KMS-11 (cell line): ENCODE measurements at regions not wholly inside any gene's neighbourhood (a gene's known extent, or its start where the extent isn't known, plus 50 kb on each side); places are given as distances from the start of the nearest gene placed in this dataset.
"Not testable (repeated sequence)": the region's sequence is repeated elsewhere in the genome, so short reads cannot be mapped to it uniquely, and the experiment has no call there.

Experiments used
- H2AFZ ChIP-seq: fragments of 200-600 bp; sonication (generic); 2 replicates; pipeline ENCODE4 v1.6.1; 2016; ENCODE audit warnings: antibody characterized with exemption, mixed run types, low read depth
- H3K27ac ChIP-seq: fragments of 200-600 bp; sonication (generic); 2 replicates; pipeline ENCODE4 v1.6.1; 2016; ENCODE audit warnings: mild to moderate bottlenecking, mixed run types
- H3K27me3 ChIP-seq: fragments of 200-600 bp; sonication (generic); 2 replicates; pipeline ENCODE4 v1.6.1; 2017; ENCODE audit warnings: mild to moderate bottlenecking, low read depth, mixed run types, moderate library complexity; ENCODE audit not compliant: insufficient read depth
- H3K36me3 ChIP-seq: fragments of 200-600 bp; sonication (generic); 2 replicates; pipeline ENCODE4 v1.6.1; 2017; ENCODE audit warnings: mild to moderate bottlenecking, mixed run types; ENCODE audit not compliant: insufficient read depth
- H3K4me1 ChIP-seq: fragments of 200-600 bp; sonication (generic); 2 replicates; pipeline ENCODE4 v1.6.1; 2016; ENCODE audit warnings: mild to moderate bottlenecking, low read depth, mixed run types; ENCODE audit not compliant: poor library complexity, severe bottlenecking
- H3K4me2 ChIP-seq: fragments of 200-600 bp; sonication (generic); 2 replicates; pipeline ENCODE4 v1.7.0; 2016; ENCODE audit warnings: mild to moderate bottlenecking, mixed run types
- H3K4me3 ChIP-seq: fragments of 200-600 bp; sonication (generic); IDR thresholded peaks from 2 replicates; pipeline ENCODE4 v1.6.1; 2017; ENCODE audit warnings: low read depth, low read length, mixed read lengths; ENCODE audit not compliant: insufficient read depth
- H3K79me2 ChIP-seq: fragments of 200-600 bp; sonication (generic); 2 replicates; pipeline ENCODE4 v1.6.1; 2016; ENCODE audit warnings: low read depth, mixed run types; ENCODE audit not compliant: insufficient read depth
- H3K9ac ChIP-seq: fragments of 200-600 bp; sonication (generic); 2 replicates; pipeline ENCODE4 v1.6.1; 2016; ENCODE audit warnings: mild to moderate bottlenecking, mixed run types
- H4K20me1 ChIP-seq: fragments of 200-600 bp; sonication (generic); 2 replicates; pipeline ENCODE4 v1.6.1; 2016; ENCODE audit warnings: mild to moderate bottlenecking, mixed run types; ENCODE audit not compliant: insufficient read depth
- CTCF ChIP-seq: fragments of 200-600 bp; sonication (generic); conservative IDR thresholded peaks from 2 replicates; pipeline ENCODE4 v1.6.1; 2017; ENCODE audit warnings: low read depth, mild to moderate bottlenecking, antibody characterized with exemption, low read length, moderate library complexity, mixed read lengths

- H3K79me2 ChIP-seq, result no peaks in the 10 kb centered on the region
Observed at GRCh38 chr4:84147831-84148230, 351.3 kb downstream of the NKX6-1 start.

GRCh38 chr4:84146300-84146959, 352.7 kb downstream of the NKX6-1 start:
- Histone ChIP-seq H3K9ac (no peak overlapping the region), H2AFZ (peak overlapping the region; percentile 51), H4K20me1 (no peaks in the 10 kb centered on the region), H3K79me2 (no peaks in the 10 kb centered on the region), H3K27ac (peak overlapping the region; percentile 16; the same call in 1 of the 2 replicates), H3K36me3 (no peaks in the 10 kb centered on the region), H3K27me3 (no peaks in the 10 kb centered on the region), H3K4me1 (peaks cover 20% of the 10 kb centered on the region), H3K4me3 (no peak overlapping the region), H3K4me2 (peak overlapping the region; percentile 52)
- TF ChIP-seq CTCF, result no peak

More at GRCh38 chr4:84147831-84148230, 351.3 kb downstream of the NKX6-1 start:
- Histone ChIP-seq H3K36me3 (no peaks in the 10 kb centered on the region), H2AFZ (no peak overlapping the region), H3K4me2 (no peak overlapping the region), H3K27me3 (no peaks in the 10 kb centered on the region), H3K9ac (no peak overlapping the region), H3K27ac (no peak overlapping the region), H4K20me1 (no peaks in the 10 kb centered on the region), H3K4me1 (peaks cover 20% of the 10 kb centered on the region), H3K4me3 (no peak overlapping the region)
- TF ChIP-seq CTCF, result no peak

GRCh38 chr4:84145176-84145575, 353.9 kb downstream of the NKX6-1 start:
- Histone ChIP-seq H3K4me1 (peaks cover 20% of the 10 kb centered on the region), H3K9ac (no peak overlapping the region), H2AFZ (no peak overlapping the region), H3K27ac (no peak overlapping the region), H4K20me1 (no peaks in the 10 kb centered on the region), H3K79me2 (no peaks in the 10 kb centered on the region), H3K36me3 (no peaks in the 10 kb centered on the region), H3K4me2 (no peak overlapping the region; the same call in 1 of the 2 replicates), H3K27me3 (no peaks in the 10 kb centered on the region), H3K4me3 (no peak overlapping the region)
- no peak for TF ChIP-seq CTCF

- H4K20me1 ChIP-seq, H3K36me3 ChIP-seq, H3K27me3 ChIP-seq, H3K79me2 ChIP-seq, H3K4me3 ChIP-seq, H3K4me2 ChIP-seq: not testable (repeated sequence)
- peaks cover 15% of the 10 kb centered on the region for H3K4me1 ChIP-seq
- peak overlapping the region; percentile 47; the same call in 1 of the 2 replicates for H2AFZ ChIP-seq
- H3K9ac ChIP-seq, result peak overlapping the region; percentile 35; the same call in 1 of the 2 replicates
- H3K27ac ChIP-seq, result peak overlapping the region; percentile 51
Observed at GRCh38 chr4:84126911-84127310, 372.2 kb downstream of the NKX6-1 start.
